Hepatocyte (in vitro differentiated cells): ENCODE measurements at regions not wholly inside any gene's neighbourhood (a gene's known extent, or its start where the extent isn't known, plus 50 kb on each side); places are given as distances from the start of the nearest gene placed in this dataset.

Experiments used
- DNase-seq: peaks from one replicate; pipeline ENCODE4 v3.0.0-alpha.2; 2016; ENCODE audit warnings: low spot score
- H2AFZ ChIP-seq: fragments of 200-600 bp; sonication (generic); 2 replicates; pipeline ENCODE4 v1.6.0; 2016; ENCODE audit warnings: antibody characterized with exemption, mild to moderate bottlenecking
- H3K27ac ChIP-seq: fragments of 200-600 bp; sonication (generic); 2 replicates; pipeline ENCODE4 v1.5.1; 2016; ENCODE audit warnings: mild to moderate bottlenecking
- H3K27me3 ChIP-seq: fragments of 200-600 bp; sonication (generic); 2 replicates; pipeline ENCODE4 v1.6.1; 2016
- H3K36me3 ChIP-seq: fragments of 200-600 bp; sonication (generic); replicated peaks from 2 replicates; pipeline ENCODE4 v1.5.1; 2016; ENCODE audit warnings: low read depth; ENCODE audit not compliant: insufficient read depth
- H3K4me1 ChIP-seq: fragments of 200-600 bp; sonication (generic); 2 replicates; pipeline ENCODE4 v1.5.1; 2016; ENCODE audit warnings: mild to moderate bottlenecking, moderate library complexity; ENCODE audit not compliant: insufficient read depth
- H3K4me2 ChIP-seq: fragments of 200-600 bp; sonication (generic); 2 replicates; pipeline ENCODE4 v1.6.0; 2016
- H3K4me3 ChIP-seq: fragments of 200-600 bp; sonication (generic); 2 replicates; pipeline ENCODE4 v1.5.1; 2016; ENCODE audit warnings: mild to moderate bottlenecking
- H3K79me2 ChIP-seq: fragments of 200-600 bp; sonication (generic); 2 replicates; pipeline ENCODE4 v1.6.0; 2017; ENCODE audit warnings: mild to moderate bottlenecking
- H3K9me2 ChIP-seq: fragments of 200-600 bp; sonication (generic); replicated peaks from 2 replicates; pipeline ENCODE4 v1.6.0; 2017; ENCODE audit warnings: mild to moderate bottlenecking; ENCODE audit not compliant: insufficient read depth
- H3K9me3 ChIP-seq: fragments of 200-600 bp; sonication (generic); 2 replicates; pipeline ENCODE4 v1.5.1; 2016; ENCODE audit warnings: low read depth, mild to moderate bottlenecking
- H4K20me1 ChIP-seq: fragments of 200-600 bp; sonication (generic); 2 replicates; pipeline ENCODE4 v1.6.0; 2016; ENCODE audit warnings: mild to moderate bottlenecking; ENCODE audit not compliant: insufficient read depth, poor library complexity, severe bottlenecking
- EZH2 ChIP-seq: fragments of 200-600 bp; sonication (generic); IDR thresholded peaks from 2 replicates; pipeline ENCODE4 v1.6.1; 2016; ENCODE audit warnings: antibody characterized with exemption, mild to moderate bottlenecking, borderline replicate concordance
- EZH2phosphoT487 ChIP-seq: fragments of 200-600 bp; sonication (generic); IDR thresholded peaks from one replicate; pipeline ENCODE4 v1.6.1; 2018; ENCODE audit warnings: antibody characterized with exemption, mild to moderate bottlenecking, low read depth, moderate library complexity; ENCODE audit not compliant: unreplicated experiment, severe bottlenecking
- WGBS: methylation state at CpG from one replicate; pipeline ENCODE4 v1.1.6; 2016; ENCODE audit warnings: low lambda C conversion rate; ENCODE audit errors: missing lambda C conversion rate; 5-methylcytosine and 5-hydroxymethylcytosine counted together
- TF ChIP-seq, protein P1 (sequence below): fragments of 200-600 bp; sonication (generic); IDR thresholded peaks from 2 replicates; pipeline ENCODE4 v1.5.1; 2016; ENCODE audit warnings: antibody characterized with exemption, mild to moderate bottlenecking; ENCODE audit not compliant: poor library complexity

DNA sequence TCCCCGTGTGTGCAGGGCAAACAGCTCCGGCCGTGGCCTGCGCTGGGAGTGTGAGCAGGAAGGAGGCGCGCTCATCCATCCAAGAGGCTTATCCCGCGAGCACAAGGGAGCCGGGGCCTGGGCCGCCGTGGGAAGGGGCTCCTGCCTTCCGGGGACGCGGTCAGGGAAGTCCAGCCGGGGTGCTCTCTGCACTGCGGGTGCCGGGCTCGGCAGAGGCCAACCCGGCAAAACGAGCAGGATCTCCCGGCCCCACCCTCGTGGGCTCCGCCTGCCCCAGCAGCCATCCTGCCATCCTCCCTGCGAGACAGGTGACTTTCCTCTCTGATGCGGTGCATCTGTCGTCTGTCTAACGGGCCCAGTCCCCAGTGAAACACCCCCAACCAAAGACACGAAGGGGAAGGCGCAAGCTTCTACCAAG lies 244.2 kb downstream of the AUH start:
- Histone ChIP-seq H3K9me3 (no peaks in the 10 kb centered on the region), H3K36me3 (no peaks in the 10 kb centered on the region), H3K9me2 (no peaks in the 10 kb centered on the region), H3K4me2 (no peak overlapping the region), H3K27me3 (no peaks in the 10 kb centered on the region), H3K4me1 (peaks cover 21% of the 10 kb centered on the region), H3K27ac (peak overlapping the region; percentile 49), H3K79me2 (no peaks in the 10 kb centered on the region), H4K20me1 (no peaks in the 10 kb centered on the region), H2AFZ (no peak overlapping the region), H3K4me3 (no peak overlapping the region)
- DNase-seq: no peak
- WGBS: 97% methylated on average over 27 of the region's 29 CpGs
- no peak for TF ChIP-seq EZH2phosphoT487
- no peak for TF ChIP-seq EZH2
- TF ChIP-seq, protein P1, sequence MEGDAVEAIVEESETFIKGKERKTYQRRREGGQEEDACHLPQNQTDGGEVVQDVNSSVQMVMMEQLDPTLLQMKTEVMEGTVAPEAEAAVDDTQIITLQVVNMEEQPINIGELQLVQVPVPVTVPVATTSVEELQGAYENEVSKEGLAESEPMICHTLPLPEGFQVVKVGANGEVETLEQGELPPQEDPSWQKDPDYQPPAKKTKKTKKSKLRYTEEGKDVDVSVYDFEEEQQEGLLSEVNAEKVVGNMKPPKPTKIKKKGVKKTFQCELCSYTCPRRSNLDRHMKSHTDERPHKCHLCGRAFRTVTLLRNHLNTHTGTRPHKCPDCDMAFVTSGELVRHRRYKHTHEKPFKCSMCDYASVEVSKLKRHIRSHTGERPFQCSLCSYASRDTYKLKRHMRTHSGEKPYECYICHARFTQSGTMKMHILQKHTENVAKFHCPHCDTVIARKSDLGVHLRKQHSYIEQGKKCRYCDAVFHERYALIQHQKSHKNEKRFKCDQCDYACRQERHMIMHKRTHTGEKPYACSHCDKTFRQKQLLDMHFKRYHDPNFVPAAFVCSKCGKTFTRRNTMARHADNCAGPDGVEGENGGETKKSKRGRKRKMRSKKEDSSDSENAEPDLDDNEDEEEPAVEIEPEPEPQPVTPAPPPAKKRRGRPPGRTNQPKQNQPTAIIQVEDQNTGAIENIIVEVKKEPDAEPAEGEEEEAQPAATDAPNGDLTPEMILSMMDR: no peak

DNA sequence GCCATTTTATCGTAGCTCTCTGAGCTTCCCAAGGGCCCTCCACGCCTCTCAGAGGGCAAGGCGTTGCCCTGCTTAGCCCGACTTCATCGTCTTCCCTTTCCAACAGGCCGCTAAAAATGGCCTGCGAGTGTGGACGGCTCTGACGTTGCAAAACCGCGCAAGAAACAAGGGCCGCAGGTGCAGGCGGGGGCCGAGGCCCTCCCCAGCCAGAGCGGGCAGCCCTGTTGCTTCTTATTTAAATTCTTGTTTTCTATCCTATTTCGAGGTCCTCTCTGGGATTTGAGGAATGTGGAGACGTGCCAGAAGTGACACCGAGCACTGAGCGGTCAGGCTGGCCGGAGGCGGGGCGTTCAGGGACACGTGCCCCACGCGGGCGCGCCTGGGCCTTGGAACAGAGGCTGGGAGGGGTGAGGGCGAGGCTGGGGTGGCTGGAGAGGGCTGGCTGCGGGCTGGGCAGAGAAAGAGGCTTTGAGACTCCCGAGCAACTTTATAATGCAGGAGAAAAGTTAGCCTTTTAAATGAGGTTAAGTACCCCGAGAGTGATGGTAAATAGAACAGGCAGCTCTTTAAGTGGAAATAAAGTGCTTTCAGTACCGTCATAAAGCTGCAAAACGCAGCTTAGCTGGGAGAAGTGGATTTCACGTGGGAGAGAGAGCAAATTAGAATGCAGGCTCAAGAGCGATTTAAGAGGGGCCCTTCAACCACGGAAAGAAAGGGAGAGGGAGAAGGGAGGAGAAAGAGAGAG lies 243.6 kb downstream of the AUH start:
- Histone ChIP-seq H3K36me3 (no peaks in the 10 kb centered on the region), H2AFZ (no peak overlapping the region), H3K4me2 (peak overlapping the region; percentile 43), H3K9me3 (no peaks in the 10 kb centered on the region), H3K79me2 (no peaks in the 10 kb centered on the region), H3K27ac (peak overlapping the region; percentile 49), H4K20me1 (no peaks in the 10 kb centered on the region), H3K27me3 (no peaks in the 10 kb centered on the region), H3K9me2 (no peaks in the 10 kb centered on the region), H3K4me1 (peaks cover 21% of the 10 kb centered on the region), H3K4me3 (no peak overlapping the region)
- WGBS: 60% methylated on average over 36 of the region's 36 CpGs
- TF ChIP-seq, protein P1: no peak
- DNase-seq: peak; percentile 71

DNA sequence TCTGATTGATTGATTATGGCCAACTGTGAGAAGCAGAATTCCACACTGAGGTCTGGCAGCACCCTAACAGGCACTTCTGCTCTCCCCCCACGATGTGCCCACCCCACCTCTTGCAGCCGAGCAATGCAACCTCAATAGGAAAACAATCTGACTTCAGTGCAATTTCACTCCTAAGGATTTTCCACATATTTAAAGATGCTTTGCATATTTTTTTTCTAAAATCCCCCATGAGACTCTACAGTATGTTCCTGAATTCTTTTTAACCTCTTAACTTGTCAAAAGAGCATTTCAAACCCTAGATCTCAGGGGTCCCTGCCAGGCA lies 243.1 kb downstream of the AUH start:
- peak overlapping the region; percentile 49 for H3K27ac ChIP-seq
- no peaks in the 10 kb centered on the region for H3K9me3 ChIP-seq
- no peaks in the 10 kb centered on the region for H3K9me2 ChIP-seq
- DNase-seq: no peak
- no peaks in the 10 kb centered on the region for H3K79me2 ChIP-seq
- no peak overlapping the region for H3K4me3 ChIP-seq
- H2AFZ ChIP-seq: no peak overlapping the region
- peaks cover 21% of the 10 kb centered on the region for H3K4me1 ChIP-seq
- H3K36me3 ChIP-seq: no peaks in the 10 kb centered on the region
- H3K4me2 ChIP-seq: peak overlapping the region; percentile 43
- 49% methylated on average over 2 of the region's 2 CpGs for WGBS
- no peaks in the 10 kb centered on the region for H4K20me1 ChIP-seq
- TF ChIP-seq EZH2phosphoT487 (no peak), EZH2 (no peak)
- TF ChIP-seq, protein P1: no peak
- H3K27me3 ChIP-seq: no peaks in the 10 kb centered on the region

DNA sequence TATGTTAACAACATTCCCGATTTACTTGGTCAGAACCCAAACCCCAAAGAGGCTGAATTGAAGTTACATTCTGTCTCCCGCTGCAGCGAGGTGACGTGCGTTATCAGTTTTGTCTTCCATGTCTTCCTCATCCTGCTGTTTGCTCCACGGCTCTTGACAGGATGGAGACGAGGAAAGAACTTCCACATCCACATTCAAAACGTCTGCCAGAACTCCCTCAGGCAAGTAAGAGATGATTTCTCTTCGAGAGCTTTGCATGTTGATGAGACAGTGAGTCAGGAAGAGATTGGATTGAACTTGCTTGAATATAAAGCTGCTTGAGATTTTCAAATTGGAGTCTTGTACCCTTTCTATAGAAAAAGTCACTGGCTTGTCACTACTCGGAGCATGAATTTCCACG lies 242.6 kb downstream of the AUH start:
- peaks cover 21% of the 10 kb centered on the region for H3K4me1 ChIP-seq
- TF ChIP-seq EZH2phosphoT487 (no peak), EZH2 (no peak)
- TF ChIP-seq, protein P1: no peak
- H3K27me3 ChIP-seq: no peaks in the 10 kb centered on the region
- no peaks in the 10 kb centered on the region for H3K9me2 ChIP-seq
- H4K20me1 ChIP-seq: no peaks in the 10 kb centered on the region
- no peaks in the 10 kb centered on the region for H3K79me2 ChIP-seq
- peak overlapping the region; percentile 49 for H3K27ac ChIP-seq
- 46% methylated on average over 11 of the region's 11 CpGs for WGBS
- no peaks in the 10 kb centered on the region for H3K36me3 ChIP-seq
- no peak overlapping the region for H3K4me3 ChIP-seq
- H3K4me2 ChIP-seq: peak overlapping the region; percentile 43
- H2AFZ ChIP-seq: no peak overlapping the region
- H3K9me3 ChIP-seq: no peaks in the 10 kb centered on the region
- no peak for DNase-seq
